Coronary artery (tissue), 2 donors: ENCODE measurements at regions not wholly inside any gene's neighbourhood (a gene's known extent, or its start where the extent isn't known, plus 50 kb on each side); places are given as distances from the start of the nearest gene placed in this dataset.
"Not testable (repeated sequence)": the region's sequence is repeated elsewhere in the genome, so short reads cannot be mapped to it uniquely, and the experiment has no call there.

Experiments used
- DNase-seq: peaks from one replicate; pipeline ENCODE4 v3.0.0-alpha.2; 2017; ENCODE audit warnings: low spot score
- H3K27ac ChIP-seq, 2 donors: fragments of 200-600 bp; sonication (generic); one replicate each; pipeline ENCODE4 v1.5.1; 2016 to 2019
- H3K4me3 ChIP-seq: fragments of 200-600 bp; sonication (generic); 2 replicates; pipeline ENCODE4 v1.5.1; 2016; ENCODE audit warnings: mild to moderate bottlenecking, moderate library complexity
- TF ChIP-seq, protein P1 (sequence below): fragments of 200-600 bp; sonication (generic); IDR thresholded peaks from one replicate; pipeline ENCODE4 v1.5.1; 2019; ENCODE audit warnings: antibody characterized with exemption

DNA sequence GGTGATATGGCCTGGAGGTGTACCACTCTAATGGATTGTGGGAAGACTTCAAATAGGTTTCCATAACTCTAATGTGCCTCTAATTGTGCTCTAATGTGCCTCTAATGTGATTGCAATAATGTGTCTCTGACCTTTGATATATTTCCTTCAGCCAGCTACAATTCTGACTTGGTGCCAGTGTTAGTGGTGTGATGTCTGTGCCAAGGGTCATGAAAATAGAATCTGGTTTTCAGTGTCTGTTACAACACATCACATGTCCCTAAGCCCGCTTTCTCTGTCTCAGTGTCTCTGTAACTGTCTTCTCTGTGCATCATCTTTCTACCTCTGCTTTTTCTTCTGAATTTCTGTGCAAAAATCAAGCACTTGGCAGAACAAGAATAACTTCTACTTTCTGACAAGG lies 77.2 kb upstream of the ECI2 start:
- TF ChIP-seq, protein P1, sequence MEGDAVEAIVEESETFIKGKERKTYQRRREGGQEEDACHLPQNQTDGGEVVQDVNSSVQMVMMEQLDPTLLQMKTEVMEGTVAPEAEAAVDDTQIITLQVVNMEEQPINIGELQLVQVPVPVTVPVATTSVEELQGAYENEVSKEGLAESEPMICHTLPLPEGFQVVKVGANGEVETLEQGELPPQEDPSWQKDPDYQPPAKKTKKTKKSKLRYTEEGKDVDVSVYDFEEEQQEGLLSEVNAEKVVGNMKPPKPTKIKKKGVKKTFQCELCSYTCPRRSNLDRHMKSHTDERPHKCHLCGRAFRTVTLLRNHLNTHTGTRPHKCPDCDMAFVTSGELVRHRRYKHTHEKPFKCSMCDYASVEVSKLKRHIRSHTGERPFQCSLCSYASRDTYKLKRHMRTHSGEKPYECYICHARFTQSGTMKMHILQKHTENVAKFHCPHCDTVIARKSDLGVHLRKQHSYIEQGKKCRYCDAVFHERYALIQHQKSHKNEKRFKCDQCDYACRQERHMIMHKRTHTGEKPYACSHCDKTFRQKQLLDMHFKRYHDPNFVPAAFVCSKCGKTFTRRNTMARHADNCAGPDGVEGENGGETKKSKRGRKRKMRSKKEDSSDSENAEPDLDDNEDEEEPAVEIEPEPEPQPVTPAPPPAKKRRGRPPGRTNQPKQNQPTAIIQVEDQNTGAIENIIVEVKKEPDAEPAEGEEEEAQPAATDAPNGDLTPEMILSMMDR = no peak
- DNase-seq = no peak
- H3K27ac ChIP-seq = no peak overlapping the region
- H3K4me3 ChIP-seq = no peak overlapping the region

DNA sequence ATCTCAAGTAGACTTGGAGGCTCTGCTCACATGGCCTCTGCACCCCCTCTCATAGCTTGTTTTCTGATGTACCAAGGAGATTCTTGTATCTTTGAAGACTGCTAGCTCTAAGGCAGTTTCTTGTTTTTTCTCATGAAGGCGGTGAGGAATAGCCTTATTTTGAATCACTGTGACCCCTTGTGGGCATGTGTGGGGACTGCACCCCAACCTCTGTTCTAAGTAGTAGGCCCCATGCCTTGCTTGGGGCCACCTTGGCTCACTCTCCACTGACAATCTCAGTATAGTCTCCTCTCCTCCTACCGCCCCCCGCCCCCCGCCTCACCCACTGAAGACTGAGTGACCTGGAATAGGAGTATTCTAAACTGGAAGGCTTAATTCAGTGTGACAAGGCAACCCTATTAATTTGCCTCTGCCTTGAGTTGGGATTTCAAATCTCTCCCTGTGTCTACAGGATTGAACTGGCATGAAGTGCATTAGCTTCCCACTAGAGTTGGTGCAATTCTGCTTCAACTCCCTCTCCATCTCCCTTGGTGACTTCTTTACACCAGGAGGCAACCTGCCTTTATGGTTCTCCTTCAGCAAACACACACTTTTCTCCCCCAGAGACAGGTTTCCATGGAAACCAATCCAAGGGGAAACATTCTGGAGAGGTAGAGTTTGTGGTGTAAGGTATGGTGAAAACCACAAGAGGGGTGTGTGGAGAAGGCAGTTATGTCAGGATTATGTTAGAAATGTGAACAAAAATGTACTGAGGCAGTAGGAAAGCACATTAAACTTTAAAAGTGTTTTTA lies 75.4 kb upstream of the ECI2 start:
- TF ChIP-seq, protein P1 = no peak
- Histone ChIP-seq H3K4me3 (no peak overlapping the region), H3K27ac (no peak overlapping the region)
- no peak for DNase-seq

DNA sequence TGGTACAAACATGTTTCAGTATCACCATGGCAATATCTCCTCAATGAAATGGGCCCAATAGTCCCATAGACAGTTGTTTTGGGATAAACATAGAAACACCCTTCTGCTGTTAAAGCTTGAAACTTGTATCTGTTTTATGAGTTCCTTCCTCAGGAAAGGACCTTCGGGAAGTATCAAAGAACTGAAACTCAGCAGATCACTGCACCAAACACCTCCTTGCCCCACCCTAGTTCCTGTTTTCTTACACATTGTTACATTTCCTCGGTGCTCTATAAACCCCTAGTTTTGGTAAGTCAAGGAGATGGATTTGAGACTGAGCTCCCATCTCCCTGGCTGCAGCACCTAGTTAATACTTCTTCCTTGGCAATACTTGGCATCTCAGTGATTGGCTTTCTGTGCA lies 73.8 kb upstream of the ECI2 start:
- DNase-seq = no peak
- Histone ChIP-seq H3K4me3 (no peak overlapping the region), H3K27ac (no peak overlapping the region)
- TF ChIP-seq, protein P1 = no peak

DNA sequence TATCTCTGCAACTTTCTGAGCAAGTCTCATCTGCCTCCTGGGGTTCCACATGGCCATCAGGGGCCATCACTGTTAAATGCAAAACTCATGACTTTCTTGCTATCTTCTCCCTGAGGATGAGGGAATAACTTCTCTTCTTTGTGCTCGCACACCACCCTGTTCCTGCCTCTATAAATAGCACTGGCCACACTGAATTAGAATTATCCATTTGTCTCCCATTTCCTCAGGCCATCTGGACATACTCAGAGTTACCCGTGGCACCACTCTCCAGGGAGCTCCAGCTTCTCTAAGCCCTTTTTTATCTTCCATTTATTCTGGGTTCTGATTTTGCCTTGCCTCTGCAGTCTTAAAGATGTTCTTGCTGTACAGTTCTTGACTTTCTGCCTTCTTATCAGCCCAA lies 72.8 kb upstream of the ECI2 start:
- TF ChIP-seq, protein P1 = no peak
- no peak overlapping the region for H3K27ac ChIP-seq
- no peak for DNase-seq
- no peak overlapping the region for H3K4me3 ChIP-seq

DNA sequence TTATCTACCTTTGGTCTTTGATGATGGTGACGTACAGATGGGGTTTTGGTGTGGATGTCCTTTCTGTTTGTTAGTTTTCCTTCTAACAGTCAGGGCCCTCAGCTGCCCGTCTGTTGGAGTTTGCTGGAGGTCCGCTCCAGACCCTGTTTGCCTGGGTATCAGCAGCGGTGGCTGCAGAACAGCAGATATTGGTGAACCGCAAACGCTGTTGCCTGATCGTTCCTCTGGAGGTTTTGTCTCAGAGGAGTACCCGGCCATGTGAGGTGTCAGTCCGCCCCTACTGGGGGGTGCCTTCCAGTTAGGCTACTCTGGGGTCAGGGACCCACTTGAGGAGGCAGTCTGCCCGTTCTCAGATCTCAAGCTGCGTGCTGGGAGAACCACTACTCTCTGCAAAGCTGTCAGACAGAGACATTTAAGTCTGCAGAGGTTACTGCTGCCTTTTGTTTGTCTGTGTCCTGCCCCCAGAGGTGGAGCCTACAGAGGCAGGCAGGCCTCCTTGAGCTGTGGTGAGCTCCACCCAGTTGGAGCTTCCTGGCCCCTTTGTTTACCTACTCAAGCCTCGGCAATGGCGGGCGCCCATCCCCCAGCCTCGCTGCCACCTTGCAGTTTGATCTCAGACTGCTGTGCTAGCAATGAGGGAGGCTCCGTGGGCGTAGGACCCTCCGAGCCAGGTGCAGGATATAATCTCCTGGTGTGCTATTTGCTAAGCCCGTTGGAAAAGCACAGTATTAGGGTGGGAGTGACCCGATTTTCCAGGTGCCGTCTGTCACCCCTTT lies 68.5 kb upstream of the ECI2 start:
- not testable (repeated sequence) for H3K27ac ChIP-seq, H3K4me3 ChIP-seq, DNase-seq

GRCh38 chr6:4192627-4193026 lies 57.3 kb upstream of the ECI2 start:
- TF ChIP-seq, protein P1 = no peak
- H3K27ac ChIP-seq = no peak overlapping the region
- no peak for DNase-seq

DNA sequence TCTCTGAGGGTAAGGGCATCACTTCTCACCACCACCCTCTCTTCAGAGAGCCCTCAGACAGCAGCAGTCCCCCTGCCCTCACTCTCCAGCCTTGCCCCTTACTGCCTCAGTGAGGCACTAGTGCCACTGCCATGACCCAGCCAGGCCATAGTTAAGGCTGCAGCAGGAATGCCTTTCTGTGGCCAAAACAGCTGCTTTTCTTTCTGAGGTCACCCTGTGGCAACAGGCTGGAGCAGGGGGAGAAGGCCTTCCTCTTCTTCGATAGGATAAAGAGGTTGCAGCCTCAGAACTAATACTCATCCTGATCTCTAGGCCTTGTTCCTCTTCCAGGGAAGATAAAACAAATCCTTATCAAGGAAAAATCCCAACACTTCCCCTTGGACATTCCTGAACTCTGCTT lies 56.8 kb upstream of the ECI2 start:
- TF ChIP-seq, protein P1 = no peak
- H3K4me3 ChIP-seq = no peak overlapping the region
- DNase-seq = no peak
- H3K27ac ChIP-seq = no peak overlapping the region

More at GRCh38 chr6:4192627-4193026, 57.3 kb upstream of the ECI2 start:
- no peak overlapping the region for H3K4me3 ChIP-seq
